Gastrocnemius medialis (tissue), 4 donors: ENCODE measurements at regions not wholly inside any gene's neighbourhood (a gene's known extent, or its start where the extent isn't known, plus 50 kb on each side); places are given as distances from the start of the nearest gene placed in this dataset.

ENCODE experiments used
- CTCF ChIP-seq, 5 experiments: fragments of 450-650 bp in 3 of 5; fragments of 200-600 bp in 2 of 5; sonication (generic) in 2 of 5; IDR thresholded peaks in 4 of 5; conservative IDR thresholded peaks in 1 of 5; 1 replicate in 4 of 5; 2 replicates in 1 of 5; pipeline ENCODE4 v1.5.1; 2016 to 2019; ENCODE audit warnings: antibody characterized with exemption in 5 of 5, mild to moderate bottlenecking in 3 of 5, moderate library complexity in 3 of 5
- POLR2A ChIP-seq, 2 donors: fragments of 450-650 bp; IDR thresholded peaks; one replicate each; pipeline ENCODE4 v1.6.1; 2017; ENCODE audit warnings: antibody characterized with exemption in 2 of 2, mild to moderate bottlenecking in 2 of 2, moderate library complexity in 2 of 2

- TF ChIP-seq POLR2A (IDR thresholded peaks at IDR 0.05) = no peak
- no peak for TF ChIP-seq CTCF (IDR thresholded peaks at IDR 0.05 in 4 of 5, conservative IDR thresholded peaks at IDR 0.05 in 1 of 5)
Observed at GRCh38 chr14:100443603-100444002, 120.5 kb downstream of the SLC25A47 start.
